OCI-LY7 (cell line): ENCODE measurements at regions not wholly inside any gene's neighbourhood (a gene's known extent, or its start where the extent isn't known, plus 50 kb on each side); places are given as distances from the start of the nearest gene placed in this dataset.

Experiments
- BruUV-seq: library from RNA; stranded (reverse); fragments of 400-500 nt; replicated peaks from 2 replicates; lab custom pipeline; 2021; lab: Mats Ljungman, UMichigan
- CTCF ChIA-PET: fragments of 300-600 bp; sonication (Branson Sonifier 250); formaldehyde crosslinking; loops from one replicate; lab custom pipeline; 2022; ENCODE audit warnings: antibody characterized with exemption; ENCODE audit not compliant: unreplicated experiment; lab: Charles Lee
- POLR2A ChIA-PET: fragments of 300-600 bp; sonication (Branson Sonifier 250); formaldehyde crosslinking; loops from one replicate; lab custom pipeline; 2022; ENCODE audit warnings: antibody characterized with exemption; lab: Charles Lee
- DNase-seq: peaks from one replicate; pipeline ENCODE4 v3.0.0-alpha.2; 2015; ENCODE audit warnings: low spot score
- H2AFZ ChIP-seq: fragments of 200-600 bp; sonication (generic), shearing (Covaris generic); 2 replicates; pipeline ENCODE4 v1.6.1; 2014; ENCODE audit warnings: mild to moderate bottlenecking, antibody characterized with exemption, low read length, moderate library complexity
- H3K27ac ChIP-seq: fragments of 200-600 bp; sonication (generic); 2 replicates; pipeline ENCODE4 v1.5.1; 2014; ENCODE audit warnings: mixed run types, low read depth, mild to moderate bottlenecking, moderate library complexity, low read length, inconsistent platforms; ENCODE audit not compliant: poor library complexity, severe bottlenecking
- H3K36me3 ChIP-seq: fragments of 200-600 bp; sonication (generic); 2 replicates; pipeline ENCODE4 v1.6.1; 2014; ENCODE audit warnings: mild to moderate bottlenecking, antibody characterized with exemption, low read length, moderate library complexity, mixed read lengths; ENCODE audit not compliant: insufficient read depth
- H3K4me1 ChIP-seq: fragments of 200-600 bp; sonication (generic); 2 replicates; pipeline ENCODE4 v1.5.1; 2014; ENCODE audit warnings: mild to moderate bottlenecking, low read length; ENCODE audit not compliant: insufficient read depth, poor library complexity, severe bottlenecking
- H3K4me2 ChIP-seq: fragments of 200-600 bp; sonication (generic); 2 replicates; pipeline ENCODE4 v1.6.1; 2014; ENCODE audit warnings: mild to moderate bottlenecking, low read length
- H3K4me3 ChIP-seq: fragments of 200-600 bp; sonication (generic); 2 replicates; pipeline ENCODE4 v1.5.1; 2014; ENCODE audit warnings: mild to moderate bottlenecking, low read depth, low read length; ENCODE audit not compliant: poor library complexity, severe bottlenecking
- H3K79me2 ChIP-seq: fragments of 200-600 bp; sonication (generic); 2 replicates; pipeline ENCODE4 v1.6.1; 2016; ENCODE audit warnings: low read depth, mild to moderate bottlenecking, low read length, moderate library complexity, mixed read lengths; ENCODE audit not compliant: insufficient read depth
- H3K9me2 ChIP-seq: fragments of 200-600 bp; sonication (generic); 2 replicates; pipeline ENCODE4 v1.6.1; 2016; ENCODE audit warnings: mild to moderate bottlenecking, low read length, mixed read lengths; ENCODE audit not compliant: insufficient read depth
- H3K9me3 ChIP-seq: fragments of 200-600 bp; sonication (generic); 2 replicates; pipeline ENCODE4 v1.6.1; 2014; ENCODE audit warnings: mild to moderate bottlenecking, mixed run types, low read length, mixed read lengths
- H4K20me1 ChIP-seq: fragments of 200-600 bp; sonication (generic); 2 replicates; pipeline ENCODE4 v1.6.1; 2014; ENCODE audit warnings: mild to moderate bottlenecking, antibody characterized with exemption, low read length, moderate library complexity, mixed read lengths; ENCODE audit not compliant: insufficient read depth
- CTCF ChIP-seq: fragments of 200-600 bp; sonication (generic); conservative IDR thresholded peaks from 2 replicates; pipeline ENCODE4 v1.5.1; 2014; ENCODE audit warnings: mild to moderate bottlenecking, antibody characterized with exemption, low read length, moderate library complexity, mixed read lengths
- EZH2phosphoT487 ChIP-seq: fragments of 200-600 bp; sonication (generic); IDR thresholded peaks from 2 replicates; pipeline ENCODE4 v1.6.1; 2018; ENCODE audit warnings: low read depth, borderline replicate concordance, mild to moderate bottlenecking, mixed run types, antibody characterized with exemption, low read length, moderate library complexity, mixed read lengths
- intact Hi-C: fragments of 100-400 bp; cut with micrococcal nuclease; formaldehyde crosslinking; loops from one replicate; pipeline ENCODE4 v1.10.0; 2022; ENCODE audit not compliant: unreplicated experiment

- Histone ChIP-seq H2AFZ (no peak overlapping the region), H4K20me1 (no peaks in the 10 kb centered on the region), H3K9me3 (no peaks in the 10 kb centered on the region), H3K36me3 (no peaks in the 10 kb centered on the region), H3K27ac (no peak overlapping the region), H3K79me2 (no peaks in the 10 kb centered on the region), H3K9me2 (no peaks in the 10 kb centered on the region), H3K4me2 (no peak overlapping the region), H3K4me1 (no peaks in the 10 kb centered on the region), H3K4me3 (no peak overlapping the region)
- ChIA-PET CTCF (no interaction called here), POLR2A (no interaction called here)
- TF ChIP-seq EZH2phosphoT487 (no peak), CTCF (no peak)
- no TSS peak for BruUV-seq
- DNase-seq, result no peak
- intact Hi-C loops, result no loop called here
Observed at GRCh38 chr4:151485541-151486131, 76.7 kb downstream of the FHIP1A start.

GRCh38 chr4:151486168-151486567 lies 77.2 kb downstream of the FHIP1A start:
- no peaks in the 10 kb centered on the region for H3K36me3 ChIP-seq
- no TSS peak for BruUV-seq
- no peaks in the 10 kb centered on the region for H4K20me1 ChIP-seq
- ChIA-PET POLR2A (no interaction called here), CTCF (no interaction called here)
- H3K4me2 ChIP-seq, result no peak overlapping the region
- H3K4me3 ChIP-seq, result no peak overlapping the region
- intact Hi-C loops, result no loop called here
- H2AFZ ChIP-seq, result no peak overlapping the region
- no peak for TF ChIP-seq EZH2phosphoT487
- TF ChIP-seq CTCF, result no peak
- H3K9me3 ChIP-seq, result no peaks in the 10 kb centered on the region
- H3K27ac ChIP-seq, result no peak overlapping the region
- no peaks in the 10 kb centered on the region for H3K79me2 ChIP-seq
- no peaks in the 10 kb centered on the region for H3K9me2 ChIP-seq
- H3K4me1 ChIP-seq, result no peaks in the 10 kb centered on the region
- no peak for DNase-seq

- CTCF ChIA-PET, result no interaction called here
- intact Hi-C loops, result no loop called here
- no peak for TF ChIP-seq CTCF
- TF ChIP-seq EZH2phosphoT487, result no peak
Observed at GRCh38 chr4:151488968-151489367, 80.0 kb downstream of the FHIP1A start.

More at GRCh38 chr4:151488968-151489367, 80.0 kb downstream of the FHIP1A start:
- no peak overlapping the region for H3K27ac ChIP-seq
- H4K20me1 ChIP-seq, result no peaks in the 10 kb centered on the region
- H3K36me3 ChIP-seq, result no peaks in the 10 kb centered on the region
- no TSS peak for BruUV-seq
- H3K4me2 ChIP-seq, result no peak overlapping the region
- no peak overlapping the region for H3K4me3 ChIP-seq
- POLR2A ChIA-PET, result no interaction called here
- H3K79me2 ChIP-seq, result no peaks in the 10 kb centered on the region
- no peaks in the 10 kb centered on the region for H3K9me3 ChIP-seq
- DNase-seq, result no peak
- H3K9me2 ChIP-seq, result no peaks in the 10 kb centered on the region
- H3K4me1 ChIP-seq, result no peaks in the 10 kb centered on the region
- H2AFZ ChIP-seq, result no peak overlapping the region
